Stomach (tissue), 8 donors: ENCODE measurements at regions not wholly inside any gene's neighbourhood (a gene's known extent, or its start where the extent isn't known, plus 50 kb on each side); places are given as distances from the start of the nearest gene placed in this dataset.

Experiments
- DNase-seq, 2 donors: peaks; one replicate each; pipeline versions ENCODE4 v3.0.0 to v3.0.0-alpha.2; 2013 to 2019
- H3K27ac ChIP-seq, 5 donors: fragments of 200-600 bp in 4 of 5; sonication (generic) in 4 of 5; one replicate each; pipeline ENCODE4 v1.5.1; 2013 to 2019; ENCODE audit warnings: mild to moderate bottlenecking in 1 of 5, moderate library complexity in 1 of 5
- H3K27me3 ChIP-seq, 3 donors: fragments of 200-600 bp; sonication (generic); one replicate each; pipeline ENCODE4 v1.5.1; 2017 to 2019; ENCODE audit warnings: mixed run types in 1 of 3
- H3K36me3 ChIP-seq, 4 donors: fragments of 200-600 bp; sonication (generic); 1 replicate in 3 of 4; 2 replicates in 1 of 4; pipeline ENCODE4 v1.5.1; 2016 to 2019
- H3K4me1 ChIP-seq, 4 donors: fragments of 200-600 bp; sonication (generic); one replicate each; pipeline ENCODE4 v1.5.1; 2016 to 2019
- H3K4me3 ChIP-seq, 4 donors: fragments of 200-600 bp; sonication (generic) in 3 of 4; one replicate each; pipeline ENCODE4 v1.5.1; 2016 to 2019; ENCODE audit warnings: mild to moderate bottlenecking in 1 of 4
- H3K9me3 ChIP-seq, 4 donors: fragments of 200-600 bp; sonication (generic); one replicate each; pipeline ENCODE4 v1.5.1; 2016 to 2019
- CTCF ChIP-seq, 7 experiments: fragments of 450-650 bp in 4 of 7; fragments of 200-600 bp in 3 of 7; sonication (generic) in 3 of 7; IDR thresholded peaks; one replicate each; pipeline ENCODE4 v1.5.1; 2016 to 2019; ENCODE audit warnings: antibody characterized with exemption in 7 of 7, control low read depth in 2 of 7, mild to moderate bottlenecking in 1 of 7
- EP300 ChIP-seq: sonication (generic); formaldehyde crosslinking; IDR thresholded peaks from one replicate; pipeline ENCODE4 v1.6.1; 2017; ENCODE audit warnings: antibody characterized with exemption
- POLR2A ChIP-seq, 4 donors: fragments of 450-650 bp; IDR thresholded peaks; one replicate each; pipeline ENCODE4 v1.6.1; 2016; ENCODE audit warnings: antibody characterized with exemption in 4 of 4, control low read depth in 2 of 4, mild to moderate bottlenecking in 1 of 4, moderate library complexity in 1 of 4
- POLR2AphosphoS5 ChIP-seq, 3 donors: sonication (generic); formaldehyde crosslinking; IDR thresholded peaks; one replicate each; pipeline ENCODE4 v1.6.1; 2016; ENCODE audit warnings: antibody characterized with exemption in 3 of 3
- WGBS, 5 donors: extraction: QIAGEN DNeasy Blood & Tissue Kit in 3 of 5; methylation state at CpG; one replicate each; pipeline versions ENCODE4 v1.1.5 to v1.1.7; 2013 to 2018; 5-methylcytosine and 5-hydroxymethylcytosine counted together
- intact Hi-C: fragments of 100-400 bp; cut with DNase I; formaldehyde crosslinking; loops from one replicate; pipeline ENCODE4 v1.15.1; 2023; ENCODE audit warnings: low total_unique reads
- donor health status: healthy with polysubstance abuse.
- donor health status: Bipolar disorder and iron deficiency.
- donor health status: healthy.

- H3K9me3 ChIP-seq: no peaks in the 10 kb centered on the region
- WGBS, 5 donors: 45 to 65% (median 59%) methylated on average over 17 to 19 of the region's 19 CpGs
- intact Hi-C loops: no loop called here
These were observed 59.6 kb upstream of the PPP2R2D start for GRCh38 chr10:131841131-131841660.

GRCh38 chr10:131841661-131842139 is 59.1 kb upstream of the PPP2R2D start:
- no peak for DNase-seq
- TF ChIP-seq CTCF (IDR thresholded peaks at IDR 0.05) (no peak), EP300 (no peak), POLR2AphosphoS5 (IDR thresholded peaks at IDR 0.05) (no peak), POLR2A (IDR thresholded peaks at IDR 0.05) (no peak)
- intact Hi-C loops: no loop called here

More at GRCh38 chr10:131841131-131841660, 59.6 kb upstream of the PPP2R2D start:
- no peaks in the 10 kb centered on the region for H3K36me3 ChIP-seq
- no peak overlapping the region for H3K4me3 ChIP-seq
- H3K27me3 ChIP-seq: peaks cover 0 to 9% (median 4%) of the 10 kb centered on the region in 3 donors
- no peaks in the 10 kb centered on the region for H3K4me1 ChIP-seq
- DNase-seq: no peak
- H3K27ac ChIP-seq: no peak overlapping the region
- no peak for TF ChIP-seq CTCF (IDR thresholded peaks at IDR 0.05)
- TF ChIP-seq POLR2AphosphoS5 (IDR thresholded peaks at IDR 0.05): no peak
- no peak for TF ChIP-seq EP300
- TF ChIP-seq POLR2A (IDR thresholded peaks at IDR 0.05): no peak

GRCh38 chr10:131842351-131843088 is 58.3 kb upstream of the PPP2R2D start:
- no peak for DNase-seq
- 69 to 84% (median 72%) methylated on average over 12 to 14 of the region's 14 CpGs for WGBS, 5 donors
- intact Hi-C loops: no loop called here

More at GRCh38 chr10:131841661-131842139, 59.1 kb upstream of the PPP2R2D start:
- Histone ChIP-seq H3K4me3 (no peak overlapping the region), H3K27ac (no peak overlapping the region), H3K9me3 (no peaks in the 10 kb centered on the region), H3K27me3 (peaks cover 0 to 12% (median 5%) of the 10 kb centered on the region in 3 donors), H3K4me1 (no peaks in the 10 kb centered on the region), H3K36me3 (no peaks in the 10 kb centered on the region)
- 73 to 83% (median 79%) methylated on average over 13 to 19 of the region's 19 CpGs for WGBS, 5 donors

More at GRCh38 chr10:131842351-131843088, 58.3 kb upstream of the PPP2R2D start:
- TF ChIP-seq EP300 (no peak), POLR2A (IDR thresholded peaks at IDR 0.05) (no peak), POLR2AphosphoS5 (IDR thresholded peaks at IDR 0.05) (no peak), CTCF (IDR thresholded peaks at IDR 0.05) (no peak)
- Histone ChIP-seq H3K4me3 (no peak overlapping the region), H3K27me3 (peaks cover 0 to 19% (median 12%) of the 10 kb centered on the region in 3 donors), H3K9me3 (no peaks in the 10 kb centered on the region), H3K27ac (no peak overlapping the region), H3K36me3 (no peaks in the 10 kb centered on the region), H3K4me1 (no peaks in the 10 kb centered on the region)
